ENCODE measurements at regions not wholly inside any gene's neighbourhood (a gene's known extent, or its start where the extent isn't known, plus 50 kb on each side); places are given as distances from the start of the nearest gene placed in this dataset.

GRCh38 chr2:152894051-152894450, 175.6 kb downstream of the ARL6IP6 start:
- TF ChIP-seq, protein P1, sequence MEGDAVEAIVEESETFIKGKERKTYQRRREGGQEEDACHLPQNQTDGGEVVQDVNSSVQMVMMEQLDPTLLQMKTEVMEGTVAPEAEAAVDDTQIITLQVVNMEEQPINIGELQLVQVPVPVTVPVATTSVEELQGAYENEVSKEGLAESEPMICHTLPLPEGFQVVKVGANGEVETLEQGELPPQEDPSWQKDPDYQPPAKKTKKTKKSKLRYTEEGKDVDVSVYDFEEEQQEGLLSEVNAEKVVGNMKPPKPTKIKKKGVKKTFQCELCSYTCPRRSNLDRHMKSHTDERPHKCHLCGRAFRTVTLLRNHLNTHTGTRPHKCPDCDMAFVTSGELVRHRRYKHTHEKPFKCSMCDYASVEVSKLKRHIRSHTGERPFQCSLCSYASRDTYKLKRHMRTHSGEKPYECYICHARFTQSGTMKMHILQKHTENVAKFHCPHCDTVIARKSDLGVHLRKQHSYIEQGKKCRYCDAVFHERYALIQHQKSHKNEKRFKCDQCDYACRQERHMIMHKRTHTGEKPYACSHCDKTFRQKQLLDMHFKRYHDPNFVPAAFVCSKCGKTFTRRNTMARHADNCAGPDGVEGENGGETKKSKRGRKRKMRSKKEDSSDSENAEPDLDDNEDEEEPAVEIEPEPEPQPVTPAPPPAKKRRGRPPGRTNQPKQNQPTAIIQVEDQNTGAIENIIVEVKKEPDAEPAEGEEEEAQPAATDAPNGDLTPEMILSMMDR (IDR thresholded peaks at IDR 0.05; ENCODE audit: insufficient read depth, low read length) = no peak
- no peak for TF ChIP-seq POLR2AphosphoS5 (IDR thresholded peaks at IDR 0.05; ENCODE audit: low read depth)
- TF ChIP-seq GABPA (IDR thresholded peaks at IDR 0.05; ENCODE audit: low read depth) = no peak
- TF ChIP-seq, protein P2, sequence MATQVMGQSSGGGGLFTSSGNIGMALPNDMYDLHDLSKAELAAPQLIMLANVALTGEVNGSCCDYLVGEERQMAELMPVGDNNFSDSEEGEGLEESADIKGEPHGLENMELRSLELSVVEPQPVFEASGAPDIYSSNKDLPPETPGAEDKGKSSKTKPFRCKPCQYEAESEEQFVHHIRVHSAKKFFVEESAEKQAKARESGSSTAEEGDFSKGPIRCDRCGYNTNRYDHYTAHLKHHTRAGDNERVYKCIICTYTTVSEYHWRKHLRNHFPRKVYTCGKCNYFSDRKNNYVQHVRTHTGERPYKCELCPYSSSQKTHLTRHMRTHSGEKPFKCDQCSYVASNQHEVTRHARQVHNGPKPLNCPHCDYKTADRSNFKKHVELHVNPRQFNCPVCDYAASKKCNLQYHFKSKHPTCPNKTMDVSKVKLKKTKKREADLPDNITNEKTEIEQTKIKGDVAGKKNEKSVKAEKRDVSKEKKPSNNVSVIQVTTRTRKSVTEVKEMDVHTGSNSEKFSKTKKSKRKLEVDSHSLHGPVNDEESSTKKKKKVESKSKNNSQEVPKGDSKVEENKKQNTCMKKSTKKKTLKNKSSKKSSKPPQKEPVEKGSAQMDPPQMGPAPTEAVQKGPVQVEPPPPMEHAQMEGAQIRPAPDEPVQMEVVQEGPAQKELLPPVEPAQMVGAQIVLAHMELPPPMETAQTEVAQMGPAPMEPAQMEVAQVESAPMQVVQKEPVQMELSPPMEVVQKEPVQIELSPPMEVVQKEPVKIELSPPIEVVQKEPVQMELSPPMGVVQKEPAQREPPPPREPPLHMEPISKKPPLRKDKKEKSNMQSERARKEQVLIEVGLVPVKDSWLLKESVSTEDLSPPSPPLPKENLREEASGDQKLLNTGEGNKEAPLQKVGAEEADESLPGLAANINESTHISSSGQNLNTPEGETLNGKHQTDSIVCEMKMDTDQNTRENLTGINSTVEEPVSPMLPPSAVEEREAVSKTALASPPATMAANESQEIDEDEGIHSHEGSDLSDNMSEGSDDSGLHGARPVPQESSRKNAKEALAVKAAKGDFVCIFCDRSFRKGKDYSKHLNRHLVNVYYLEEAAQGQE (IDR thresholded peaks at IDR 0.05; ENCODE audit: insufficient replicate concordance, low read depth) = no peak
- no peak for TF ChIP-seq SPI1 (IDR thresholded peaks at IDR 0.05; ENCODE audit: borderline replicate concordance, low read depth)

All from HL-60 (cell line).